Heart left ventricle (tissue), 16 donors: ENCODE measurements at regions not wholly inside any gene's neighbourhood (a gene's known extent, or its start where the extent isn't known, plus 50 kb on each side); places are given as distances from the start of the nearest gene placed in this dataset.

Experiments
- ATAC-seq, 4 donors: fragments of 200-7000 bp; cut with Tn5 transposase; one replicate each; pipeline ENCODE4 v1.9.1; 2020 to 2022; ENCODE audit warnings: moderate library complexity in 4 of 4, mild to moderate bottlenecking in 3 of 4, moderate number of reproducible peaks in 1 of 4
- DNase-seq, 5 donors: peaks; one replicate each; pipeline ENCODE4 v3.0.0-alpha.2; 2020
- H3K27ac ChIP-seq, 12 donors: fragments of 200-600 bp; sonication (generic) in 4 of 12; one replicate each; pipeline versions ENCODE4 v1.5.0 to v1.8.0; 2016 to 2022; ENCODE audit warnings: mild to moderate bottlenecking in 2 of 12
- H3K27me3 ChIP-seq, 9 donors: fragments of 200-600 bp; sonication (generic) in 2 of 9; one replicate each; pipeline versions ENCODE4 v1.5.1 to v1.8.0; 2016 to 2022; ENCODE audit warnings: mild to moderate bottlenecking in 3 of 9
- H3K36me3 ChIP-seq, 9 donors: fragments of 200-600 bp; sonication (generic) in 2 of 9; one replicate each; pipeline versions ENCODE4 v1.5.0 to v1.8.0; 2018 to 2022; ENCODE audit warnings: mild to moderate bottlenecking in 2 of 9
- H3K4me1 ChIP-seq, 12 donors: fragments of 200-600 bp; sonication (generic) in 4 of 12; one replicate each; pipeline versions ENCODE4 v1.5.0 to v1.8.0; 2016 to 2022; ENCODE audit warnings: mild to moderate bottlenecking in 3 of 12
- H3K4me3 ChIP-seq, 12 donors: fragments of 200-600 bp; sonication (generic) in 4 of 12; one replicate each; pipeline versions ENCODE4 v1.5.0 to v1.8.0; 2017 to 2022; ENCODE audit warnings: mild to moderate bottlenecking in 9 of 12, moderate library complexity in 4 of 12
- H3K9me3 ChIP-seq, 12 donors: fragments of 200-600 bp; sonication (generic) in 4 of 12; one replicate each; pipeline versions ENCODE4 v1.5.0 to v1.8.0; 2016 to 2022; ENCODE audit warnings: mild to moderate bottlenecking in 1 of 12
- CTCF ChIP-seq, 12 donors: fragments of 200-600 bp; sonication (generic) in 4 of 12; IDR thresholded peaks; one replicate each; pipeline versions ENCODE4 v1.5.0 to v1.8.0; 2018 to 2022; ENCODE audit warnings: antibody characterized with exemption in 12 of 12, mild to moderate bottlenecking in 5 of 12
- POLR2A ChIP-seq, 2 donors: fragments of 450-650 bp; IDR thresholded peaks; one replicate each; pipeline ENCODE4 v1.6.1; 2017; ENCODE audit warnings: antibody characterized with exemption in 2 of 2, mild to moderate bottlenecking in 2 of 2, moderate library complexity in 2 of 2
- WGBS, 4 donors: extraction: QIAGEN DNeasy Blood & Tissue Kit in 2 of 4; methylation state at CpG; one replicate each; pipeline versions ENCODE4 v1.1.5 to v1.1.7; 2013 to 2018; 5-methylcytosine and 5-hydroxymethylcytosine counted together
- intact Hi-C, 10 donors: fragments of 100-400 bp; cut with DNase I; formaldehyde crosslinking; loops; one replicate each; pipeline versions ENCODE4 v1.11.1 to v1.14.2; 2022
- donor health status: ischemic (EF 13 %, LVEDD 7.1; RV severe dilation, severe dysfunction).
- donor health status: healthy with polysubstance abuse.
- donor health status: DM: no; HTN: yes; CAD: no.
- donor health status: DM: no; HTN: no; CAD: no.
- donor health status: ischemic (EF 25% LVEDD 6.9; RV normal size, moderate dysfunction).
- donor health status: ischemic (EF 25% LVEDD 5.7; RV mildly dilated, moderate dysfunction).
- donor health status: healthy.
- donor health status: DM: yes; HTN: yes; CAD: no.
- donor health status: ischemic (EF 35%, LVEDD 5.7; RV mildly dilated, moderate dysfunction).
- donor health status: nonischemic (EF 11% LVEDD 7.7; RV severe dilation, severe dysfunction).
- donor health status: DM: yes; HTN: yes; CAD: no.
- donor health status: PGD.
- donor health status: ischemic (EF 29% LVEDD 5.4; RV normal size, mild dysfunction).
- donor health status: nonischemic (EF 23%, LVEDD 6.1; RV moderate dilation, normal function).

GRCh38 chr2:107760620-107761364 is 65.9 kb upstream of the RGPD4 start:
- no peak overlapping the region for H3K4me3 ChIP-seq
- peaks cover 0 to 10% (median 0%) of the 10 kb centered on the region in 12 donors for H3K9me3 ChIP-seq
- H3K4me1 ChIP-seq = no peaks in the 10 kb centered on the region
- H3K36me3 ChIP-seq = no peaks in the 10 kb centered on the region
- ATAC-seq = no peak
- no peak for DNase-seq
- 71 to 90% (median 83%) methylated on average over 5 of the region's 5 CpGs for WGBS, 4 donors
- intact Hi-C loops = no loop called here
- peaks cover 0 to 5% (median 0%) of the 10 kb centered on the region in 9 donors for H3K27me3 ChIP-seq
- no peak overlapping the region for H3K27ac ChIP-seq
- no peak for TF ChIP-seq POLR2A (IDR thresholded peaks at IDR 0.05)
- TF ChIP-seq CTCF (IDR thresholded peaks at IDR 0.05) = no peak

GRCh38 chr2:107772353-107772752 is 54.3 kb upstream of the RGPD4 start:
- H3K4me3 ChIP-seq = no peak overlapping the region
- H3K9me3 ChIP-seq = no peaks in the 10 kb centered on the region
- no peak for TF ChIP-seq CTCF (IDR thresholded peaks at IDR 0.05)
- no peak for TF ChIP-seq POLR2A (IDR thresholded peaks at IDR 0.05)
- DNase-seq (no peak), ATAC-seq (no peak)
- no peaks in the 10 kb centered on the region for H3K4me1 ChIP-seq
- no peaks in the 10 kb centered on the region for H3K36me3 ChIP-seq
- 90 to 93% (median 91%) methylated on average over 5 of the region's 5 CpGs for WGBS, 4 donors
- H3K27ac ChIP-seq = no peak overlapping the region
- intact Hi-C loops = no loop called here
- H3K27me3 ChIP-seq = no peaks in the 10 kb centered on the region

GRCh38 chr2:107775211-107775610 is 51.5 kb upstream of the RGPD4 start:
- H3K4me3 ChIP-seq = no peak overlapping the region
- H3K9me3 ChIP-seq = no peaks in the 10 kb centered on the region
- TF ChIP-seq POLR2A (IDR thresholded peaks at IDR 0.05) (no peak), CTCF (IDR thresholded peaks at IDR 0.05) (no peak)
- no peaks in the 10 kb centered on the region for H3K4me1 ChIP-seq
- no peaks in the 10 kb centered on the region for H3K27me3 ChIP-seq
- DNase-seq = no peak
- ATAC-seq = no peak
- H3K36me3 ChIP-seq = no peaks in the 10 kb centered on the region
- WGBS, 4 donors = 73 to 82% (median 77%) methylated on average over 5 of the region's 5 CpGs
- no peak overlapping the region for H3K27ac ChIP-seq
- intact Hi-C loops = no loop called here

- no peaks in the 10 kb centered on the region for H3K27me3 ChIP-seq
- TF ChIP-seq CTCF (IDR thresholded peaks at IDR 0.05) = no peak
- TF ChIP-seq POLR2A (IDR thresholded peaks at IDR 0.05) = no peak
- H3K27ac ChIP-seq = no peak overlapping the region
- DNase-seq = no peak
- no peak overlapping the region for H3K4me3 ChIP-seq
- intact Hi-C loops = no loop called here
- H3K4me1 ChIP-seq = no peaks in the 10 kb centered on the region
- no peaks in the 10 kb centered on the region for H3K9me3 ChIP-seq
- WGBS, 4 donors = 21 to 34% (median 27%) methylated on average over 1 of the region's 1 CpG
- H3K36me3 ChIP-seq = no peaks in the 10 kb centered on the region
- no peak for ATAC-seq
These were observed 50.9 kb upstream of the RGPD4 start for GRCh38 chr2:107775791-107776190.
